Omental fat pad (tissue), 3 donors: ENCODE measurements at regions not wholly inside any gene's neighbourhood (a gene's known extent, or its start where the extent isn't known, plus 50 kb on each side); places are given as distances from the start of the nearest gene placed in this dataset.
"Not testable (repeated sequence)": the region's sequence is repeated elsewhere in the genome, so short reads cannot be mapped to it uniquely, and the experiment has no call there.

Source experiments
- ATAC-seq: fragments of 150-250 bp; one replicate; pipeline ENCODE4 v1.9.1; 2016; ENCODE audit warnings: mild to moderate bottlenecking, moderate library complexity; ENCODE audit not compliant: low FRiP score
- DNase-seq: peaks from one replicate; pipeline ENCODE4 v3.0.0-alpha.2; 2019; ENCODE audit warnings: low spot score
- TF ChIP-seq, protein P1 (sequence below), 3 donors: fragments of 450-650 bp; IDR thresholded peaks; one replicate each; pipeline ENCODE4 v1.5.1; 2016 to 2017; ENCODE audit warnings: antibody characterized with exemption in 3 of 3, mild to moderate bottlenecking in 3 of 3, moderate library complexity in 2 of 3

DNA sequence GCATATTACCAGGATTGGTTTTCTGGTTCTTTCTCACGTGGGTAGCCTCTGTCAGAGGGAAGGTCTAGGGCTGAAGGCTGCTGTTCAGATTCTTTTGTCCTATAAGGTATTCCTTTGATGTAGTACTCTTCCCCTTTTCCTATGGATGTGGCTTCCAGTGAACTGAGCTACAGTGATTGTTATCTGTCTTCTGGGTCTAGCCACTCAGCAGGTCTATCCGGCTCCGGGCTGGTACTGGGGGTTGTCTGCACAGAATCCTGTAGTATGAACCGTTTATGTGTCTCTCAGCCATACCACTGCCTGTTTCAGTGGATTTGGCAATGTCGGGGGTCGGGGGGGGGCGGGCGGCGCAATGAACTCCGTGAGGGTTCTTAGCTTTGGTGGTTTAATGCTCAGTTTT, 84.5 kb upstream of the C10orf90 start:
- TF ChIP-seq, protein P1, sequence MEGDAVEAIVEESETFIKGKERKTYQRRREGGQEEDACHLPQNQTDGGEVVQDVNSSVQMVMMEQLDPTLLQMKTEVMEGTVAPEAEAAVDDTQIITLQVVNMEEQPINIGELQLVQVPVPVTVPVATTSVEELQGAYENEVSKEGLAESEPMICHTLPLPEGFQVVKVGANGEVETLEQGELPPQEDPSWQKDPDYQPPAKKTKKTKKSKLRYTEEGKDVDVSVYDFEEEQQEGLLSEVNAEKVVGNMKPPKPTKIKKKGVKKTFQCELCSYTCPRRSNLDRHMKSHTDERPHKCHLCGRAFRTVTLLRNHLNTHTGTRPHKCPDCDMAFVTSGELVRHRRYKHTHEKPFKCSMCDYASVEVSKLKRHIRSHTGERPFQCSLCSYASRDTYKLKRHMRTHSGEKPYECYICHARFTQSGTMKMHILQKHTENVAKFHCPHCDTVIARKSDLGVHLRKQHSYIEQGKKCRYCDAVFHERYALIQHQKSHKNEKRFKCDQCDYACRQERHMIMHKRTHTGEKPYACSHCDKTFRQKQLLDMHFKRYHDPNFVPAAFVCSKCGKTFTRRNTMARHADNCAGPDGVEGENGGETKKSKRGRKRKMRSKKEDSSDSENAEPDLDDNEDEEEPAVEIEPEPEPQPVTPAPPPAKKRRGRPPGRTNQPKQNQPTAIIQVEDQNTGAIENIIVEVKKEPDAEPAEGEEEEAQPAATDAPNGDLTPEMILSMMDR (IDR thresholded peaks at IDR 0.05), result no peak
- ATAC-seq (no peak), DNase-seq (no peak)

DNA sequence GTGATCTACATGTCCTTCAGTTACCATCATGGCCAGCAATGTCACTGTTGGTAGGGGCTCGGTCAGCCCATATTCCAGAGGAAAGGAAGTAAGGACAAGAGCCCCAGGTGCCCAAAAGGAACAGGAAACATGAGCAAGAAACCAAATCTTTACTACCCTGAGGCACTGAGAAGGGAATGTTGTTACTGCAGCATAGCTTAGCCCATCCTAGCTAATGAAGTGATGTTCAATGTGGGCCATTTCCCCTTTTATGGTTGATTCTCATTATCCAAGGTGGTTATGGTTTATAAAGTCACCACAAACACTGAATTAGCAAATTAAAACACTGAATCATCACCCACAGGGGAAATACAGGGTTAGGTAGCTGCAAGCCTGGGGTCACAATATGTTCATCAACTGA, 88.4 kb upstream of the C10orf90 start:
- DNase-seq (no peak), ATAC-seq (no peak)
- TF ChIP-seq, protein P1 (IDR thresholded peaks at IDR 0.05), result no peak

GRCh38 chr10:126759531-126759930, 89.0 kb upstream of the C10orf90 start:
- DNase-seq (no peak), ATAC-seq (no peak)
- TF ChIP-seq, protein P1 (IDR thresholded peaks at IDR 0.05), result no peak

- DNase-seq, ATAC-seq: not testable (repeated sequence)
These were observed 96.2 kb upstream of the C10orf90 start for GRCh38 chr10:126766646-126767045.

DNA sequence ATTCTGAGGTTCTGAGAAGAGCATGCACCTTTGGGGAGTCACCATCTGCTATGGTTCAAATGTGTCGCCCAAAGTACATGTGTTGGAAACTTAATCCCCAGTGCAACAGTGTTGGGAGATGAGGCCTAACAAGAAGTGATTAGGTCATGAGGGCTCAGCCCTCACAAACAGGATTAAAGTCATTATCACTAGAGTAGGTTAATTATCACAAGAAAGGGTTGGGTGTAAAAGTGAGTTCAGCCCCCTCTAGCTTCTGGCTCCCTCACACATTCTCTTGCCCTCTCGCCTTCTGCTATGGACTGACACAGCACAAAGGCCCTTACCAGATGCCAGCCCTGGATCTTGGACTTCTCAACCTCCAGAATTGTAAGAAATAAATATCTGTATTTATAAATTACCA, 100.3 kb upstream of the C10orf90 start:
- TF ChIP-seq, protein P1 (IDR thresholded peaks at IDR 0.05), result no peak
- ATAC-seq (no peak), DNase-seq (no peak)

DNA sequence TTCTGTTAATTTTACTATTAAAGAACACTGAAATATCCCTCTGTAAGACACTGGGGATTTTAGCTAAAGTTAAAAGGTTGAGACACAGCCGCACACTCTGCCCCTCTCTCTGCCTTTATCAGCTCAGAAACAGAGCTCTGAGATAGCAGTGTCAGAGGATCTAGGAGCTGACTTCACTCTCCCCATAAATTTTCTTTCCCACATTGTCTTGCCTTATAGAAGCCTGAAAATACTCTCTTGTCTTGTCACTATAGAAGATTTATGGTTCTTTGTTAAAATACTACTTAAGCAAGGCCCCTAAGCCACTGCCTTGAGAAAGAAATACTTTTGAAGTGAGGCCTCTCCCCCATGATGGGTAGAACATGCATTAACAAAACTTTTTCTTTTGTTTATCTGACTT, 105.7 kb upstream of the C10orf90 start:
- ATAC-seq (no peak), DNase-seq (no peak)
- TF ChIP-seq, protein P1 (IDR thresholded peaks at IDR 0.05), result no peak

GRCh38 chr10:126777714-126778113, 107.2 kb upstream of the C10orf90 start:
- DNase-seq (no peak), ATAC-seq (no peak)
- TF ChIP-seq, protein P1 (IDR thresholded peaks at IDR 0.05), result no peak
